Renal cortex interstitium (tissue), 11 donors: ENCODE measurements at regions not wholly inside any gene's neighbourhood (a gene's known extent, or its start where the extent isn't known, plus 50 kb on each side); places are given as distances from the start of the nearest gene placed in this dataset.

ENCODE experiments used
- DNase-seq, 11 donors: peaks; one replicate each; pipeline ENCODE4 v3.0.0-alpha.2; 2013; ENCODE audit warnings: low read depth in 9 of 11, low spot score in 4 of 11; ENCODE audit errors: extremely low read depth in 1 of 11

DNA sequence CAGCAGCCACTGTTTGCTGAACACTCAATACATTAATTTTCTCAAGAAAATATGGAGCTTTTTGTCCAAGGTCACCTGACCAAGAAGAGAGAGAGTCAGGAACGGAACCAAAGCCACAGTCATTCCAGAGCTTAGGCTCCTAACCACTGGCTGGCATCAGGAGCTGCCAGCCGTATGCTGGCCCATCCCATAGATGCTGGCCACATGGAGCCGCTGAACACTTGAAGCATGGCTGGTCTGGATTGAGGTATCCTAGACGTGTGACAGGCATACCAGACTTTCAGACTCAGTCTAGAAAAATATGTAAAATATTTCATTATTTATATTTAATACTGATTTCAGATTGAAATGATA, 458.7 kb downstream of the MATN1 start:
- DNase-seq, result no peak

DNA sequence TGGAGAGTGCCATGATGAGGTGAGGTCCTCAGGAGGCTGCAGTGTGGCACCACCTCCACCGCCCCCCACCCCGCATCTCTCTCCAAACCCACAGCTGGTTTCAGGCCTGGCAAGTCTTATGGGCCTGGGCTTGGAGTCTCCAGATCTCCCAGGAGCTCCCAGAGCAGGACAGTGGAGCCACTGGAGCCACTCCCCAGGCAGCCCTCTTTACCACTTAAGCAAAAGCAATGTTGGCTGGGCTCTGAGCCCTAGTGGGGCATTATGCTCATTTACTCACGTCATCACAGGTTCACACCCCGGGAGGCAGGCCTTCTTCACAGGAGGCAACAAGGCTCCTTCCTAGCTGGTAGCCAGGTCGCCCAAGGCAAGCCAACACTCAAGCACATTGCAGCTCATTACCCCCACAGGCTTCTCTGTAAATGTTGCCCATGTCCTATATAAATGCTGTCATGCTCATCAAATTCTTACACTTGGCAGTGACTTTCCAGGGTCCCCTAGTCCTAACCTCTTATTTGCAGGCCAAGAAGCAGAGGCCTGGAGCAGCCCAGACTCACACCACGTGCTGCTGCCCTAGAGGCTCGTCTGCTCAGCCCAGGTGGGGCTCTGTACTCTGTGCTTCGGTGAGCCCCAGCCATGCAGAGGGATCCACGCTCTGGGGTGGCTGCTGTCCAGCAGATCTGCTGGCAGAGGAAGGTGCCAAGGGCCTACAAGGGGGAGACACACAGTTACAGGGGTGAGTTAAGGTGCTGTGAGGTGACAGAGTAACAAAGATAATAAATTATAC, 459.3 kb downstream of the MATN1 start:
- DNase-seq, result no peak

DNA sequence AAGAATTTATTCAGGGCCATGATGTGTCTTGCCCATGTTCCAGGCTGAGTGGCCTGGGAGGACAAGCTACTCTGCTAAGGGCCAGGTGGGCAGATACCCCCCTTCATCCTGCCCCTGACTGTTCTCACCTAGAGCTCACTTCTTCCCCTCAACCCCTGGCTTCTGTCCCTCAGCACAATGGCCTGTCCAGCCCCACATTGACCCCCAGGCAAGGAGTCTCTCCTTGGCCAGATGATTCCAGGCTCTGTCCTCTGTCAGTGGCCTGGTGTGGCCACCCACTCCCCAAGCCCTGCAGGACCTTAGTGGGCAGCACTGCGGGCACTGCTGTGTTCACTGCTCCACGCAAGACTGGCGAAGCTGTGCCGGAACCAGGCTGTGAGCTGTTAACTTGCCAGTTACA, 460.0 kb downstream of the MATN1 start:
- no peak for DNase-seq

DNA sequence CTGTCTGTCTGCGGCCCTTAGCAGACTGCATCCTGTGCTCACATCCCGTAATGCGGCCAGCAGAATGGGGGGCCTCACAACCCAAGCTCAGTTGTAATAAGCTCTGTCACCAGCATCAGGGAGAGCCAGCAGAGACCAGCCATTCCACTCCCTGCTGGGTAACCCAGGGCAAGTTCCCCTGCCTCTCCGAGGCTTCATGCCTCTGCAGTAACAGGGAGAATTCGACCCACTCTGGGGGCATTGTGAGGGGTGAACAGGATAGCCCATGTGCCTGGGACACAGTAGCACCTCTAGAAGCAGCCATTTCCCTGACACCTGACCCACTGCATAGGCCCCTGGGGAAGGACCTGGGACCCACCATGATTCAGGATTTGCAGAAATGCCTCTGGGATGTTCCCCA, 461.2 kb downstream of the MATN1 start:
- DNase-seq, result no peak

DNA sequence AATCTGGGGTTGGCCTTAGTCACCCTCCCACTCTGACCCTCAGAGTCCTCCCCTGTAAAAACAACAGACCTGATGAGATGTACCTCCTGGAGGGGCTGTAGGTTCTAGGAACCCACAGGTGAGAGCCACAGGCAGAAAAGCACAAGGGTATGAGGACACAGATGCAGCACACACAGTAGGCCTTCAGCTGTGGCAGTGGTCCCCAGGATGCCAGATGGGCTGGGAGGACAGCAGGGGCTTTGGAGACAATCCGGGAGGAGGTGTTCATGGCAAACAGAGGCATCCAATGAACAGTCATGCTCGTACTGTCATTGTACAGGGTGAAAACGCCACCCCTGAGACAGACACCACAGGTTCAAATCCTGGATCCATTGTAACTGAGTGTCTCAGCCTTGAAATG, 463.1 kb downstream of the MATN1 start:
- DNase-seq, result no peak

DNA sequence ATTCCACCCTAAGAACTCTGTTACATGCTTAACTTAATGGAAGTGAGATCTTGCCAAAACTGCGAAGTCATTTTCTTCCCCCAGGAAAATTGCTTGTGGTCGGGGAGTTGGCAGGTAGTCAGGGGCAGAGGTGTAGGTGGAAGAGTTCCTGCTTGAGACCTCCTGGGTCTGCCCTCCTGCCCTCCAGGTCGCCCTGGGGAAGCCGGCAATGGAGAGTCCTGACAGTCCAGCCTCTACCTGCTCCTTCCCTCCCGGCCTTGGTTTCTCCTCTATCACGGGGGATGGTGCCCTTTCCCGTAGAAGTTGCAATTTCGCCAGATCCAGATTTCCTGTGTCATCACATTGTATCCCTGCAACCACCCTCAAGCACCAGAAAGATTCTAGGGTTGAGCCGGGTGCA, 463.8 kb downstream of the MATN1 start:
- DNase-seq, result no peak

DNA sequence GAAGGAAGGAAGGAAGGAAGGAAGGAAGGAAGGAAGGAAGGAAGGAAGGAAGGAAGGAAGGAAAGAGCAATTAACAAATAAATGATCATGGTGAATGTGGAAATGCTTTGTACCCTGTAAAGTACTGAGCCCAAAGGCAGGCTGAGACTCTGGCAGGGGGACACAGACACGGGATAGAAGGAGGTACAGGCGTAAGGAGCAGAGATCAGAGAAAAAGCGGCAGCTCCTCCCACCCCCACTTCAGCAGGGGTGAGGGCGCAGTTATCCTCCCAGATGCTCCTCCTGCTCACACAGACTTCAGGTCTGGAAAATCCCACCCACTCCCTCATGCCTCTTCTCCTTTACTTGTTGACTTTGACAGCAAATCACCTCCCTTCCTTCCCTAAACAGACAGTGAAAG, 464.5 kb downstream of the MATN1 start:
- no peak for DNase-seq

DNA sequence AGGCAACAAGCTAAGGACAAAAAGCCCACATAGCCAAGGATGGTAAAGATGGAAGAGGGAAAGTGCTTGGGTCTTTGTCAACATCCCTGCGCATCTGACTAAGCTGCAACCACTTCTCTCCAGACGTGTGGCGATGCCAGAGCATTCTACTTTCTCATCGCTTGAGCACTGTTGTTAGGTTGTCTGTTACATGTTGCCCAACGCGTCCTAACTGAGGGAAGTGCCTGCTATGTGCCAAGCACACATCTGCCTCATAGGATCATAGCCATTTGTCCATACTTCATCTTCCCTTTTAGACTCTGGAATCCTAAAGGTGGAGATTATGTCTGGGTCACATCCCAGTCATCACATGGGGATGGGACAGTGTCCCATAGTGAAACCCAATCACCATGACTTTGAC, 464.9 kb downstream of the MATN1 start:
- DNase-seq, result no peak

DNA sequence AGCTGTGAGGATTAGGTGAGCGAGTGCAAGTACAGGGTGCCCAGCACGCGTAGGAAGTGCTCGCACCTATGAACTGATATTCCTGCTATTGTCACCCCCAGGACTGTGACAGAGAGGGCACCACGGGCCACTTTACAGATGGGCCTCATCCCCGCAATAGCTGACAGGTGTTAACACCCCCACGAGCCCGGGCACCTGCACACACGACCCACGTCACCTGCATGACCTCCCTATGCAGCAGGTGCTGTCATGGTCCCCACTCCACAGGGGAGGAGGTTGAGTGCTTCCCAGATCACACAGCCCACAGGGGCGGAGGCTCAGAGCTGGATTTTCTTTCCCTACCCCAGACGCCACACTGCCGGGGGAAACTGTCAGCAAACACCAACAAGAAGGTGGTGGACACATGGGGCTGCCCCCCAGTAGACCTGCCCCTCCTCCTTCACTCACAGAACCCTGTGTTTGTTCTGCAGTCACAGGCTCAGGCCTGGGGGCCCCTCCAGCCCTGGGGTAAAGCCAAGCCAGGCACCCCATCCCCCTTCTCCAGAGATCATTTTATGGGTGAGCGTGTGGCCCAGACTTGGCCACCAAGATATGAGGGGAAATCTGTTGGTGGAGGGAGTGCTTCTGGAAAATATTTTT, 465.5 kb downstream of the MATN1 start:
- DNase-seq, result no peak

DNA sequence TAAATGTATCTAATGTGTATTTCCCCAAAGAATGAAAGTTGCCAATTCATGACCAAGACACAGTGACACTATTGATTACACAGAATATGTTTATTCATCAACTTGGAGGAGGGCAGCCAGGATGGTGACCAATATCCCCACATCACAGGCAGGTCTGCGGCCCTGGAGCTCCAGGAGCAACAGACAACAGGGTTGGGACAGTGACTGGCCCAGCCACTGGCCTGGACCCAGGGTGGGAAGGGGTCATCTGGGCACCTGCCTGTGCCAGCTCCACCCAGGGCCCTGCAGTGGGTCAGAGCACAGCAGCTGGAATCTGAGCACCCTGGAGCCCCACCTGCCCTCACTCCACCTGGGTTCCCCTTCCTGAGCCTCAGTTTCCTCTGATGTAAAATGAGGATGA, 466.1 kb downstream of the MATN1 start:
- no peak for DNase-seq

DNA sequence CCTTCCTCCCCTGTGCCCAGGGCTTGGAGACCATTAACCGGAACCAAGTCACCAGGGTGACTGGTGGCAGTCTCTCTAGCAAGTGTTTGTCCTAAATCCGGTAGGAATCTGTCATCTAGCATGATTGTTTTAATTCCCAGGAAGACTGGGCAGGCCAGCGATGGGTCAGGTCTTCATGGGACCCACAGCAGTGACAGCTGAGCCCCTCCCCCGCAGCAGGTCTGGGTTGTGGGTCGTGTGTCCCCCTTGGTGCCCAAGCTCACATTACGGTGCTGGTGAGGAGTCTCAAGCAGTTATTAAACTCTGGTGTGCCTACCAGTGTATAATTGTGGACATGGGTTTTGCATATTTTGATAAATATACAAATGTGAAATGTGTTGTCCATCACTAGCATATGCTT, 466.5 kb downstream of the MATN1 start:
- no peak for DNase-seq

DNA sequence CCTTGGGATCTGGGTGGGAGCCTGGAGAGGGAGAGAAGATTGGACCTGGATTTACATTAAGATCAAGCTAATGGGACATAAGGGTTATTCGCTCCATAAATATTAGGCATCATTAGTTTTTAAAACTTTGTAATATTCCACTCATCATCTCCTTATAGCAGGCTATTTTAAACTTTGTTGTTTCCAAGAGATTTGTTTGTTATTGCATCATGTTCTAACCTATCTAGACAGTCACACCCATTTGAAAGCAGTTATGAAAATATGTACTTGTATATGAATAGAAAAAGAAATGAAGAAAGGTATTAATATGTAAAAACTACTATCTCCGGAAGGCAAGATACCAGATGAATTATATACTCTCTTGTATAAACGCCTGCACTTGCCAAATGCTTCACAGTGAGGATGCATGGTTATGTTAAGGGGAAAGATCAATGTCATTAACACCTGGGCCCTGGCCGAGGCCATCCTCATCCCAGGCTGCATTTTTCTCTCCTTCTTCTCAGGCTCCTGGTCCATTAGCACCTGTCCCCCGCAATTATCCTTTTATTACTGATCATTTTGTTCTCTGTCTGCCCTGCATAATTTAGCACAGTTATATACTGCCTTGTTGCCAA, 468.2 kb downstream of the MATN1 start:
- no peak for DNase-seq

DNA sequence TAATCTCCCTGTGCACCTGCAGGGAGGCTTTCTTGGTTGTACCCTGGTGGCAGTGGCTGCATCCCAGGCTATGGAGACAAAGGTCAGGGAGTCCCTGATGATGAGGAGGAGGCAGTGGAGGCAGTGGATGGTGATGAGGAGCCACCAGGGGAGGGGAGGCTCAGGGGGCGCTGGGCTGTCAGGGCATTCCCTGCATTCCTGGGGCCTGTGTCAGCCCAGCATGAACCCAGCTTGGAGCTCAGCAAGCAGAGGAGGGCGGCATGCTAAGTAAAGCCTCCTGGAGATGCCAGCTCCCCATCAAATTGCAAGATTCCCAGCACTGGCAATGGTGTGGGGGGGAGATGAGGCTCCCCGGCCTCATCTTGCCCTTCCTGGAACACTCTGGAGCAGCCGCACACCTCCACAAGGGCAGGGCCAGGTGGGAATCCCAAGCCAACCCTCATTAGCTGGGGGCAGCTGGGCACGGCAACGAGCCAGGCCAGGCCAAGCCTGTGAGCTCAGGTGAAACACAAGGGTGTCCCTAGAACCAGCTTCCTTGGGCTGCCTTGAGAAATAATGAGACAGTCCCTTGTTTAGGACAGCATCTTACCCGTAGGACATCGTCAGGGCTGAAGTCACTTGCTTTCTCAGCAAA, 469.5 kb downstream of the MATN1 start:
- DNase-seq, result no peak

DNA sequence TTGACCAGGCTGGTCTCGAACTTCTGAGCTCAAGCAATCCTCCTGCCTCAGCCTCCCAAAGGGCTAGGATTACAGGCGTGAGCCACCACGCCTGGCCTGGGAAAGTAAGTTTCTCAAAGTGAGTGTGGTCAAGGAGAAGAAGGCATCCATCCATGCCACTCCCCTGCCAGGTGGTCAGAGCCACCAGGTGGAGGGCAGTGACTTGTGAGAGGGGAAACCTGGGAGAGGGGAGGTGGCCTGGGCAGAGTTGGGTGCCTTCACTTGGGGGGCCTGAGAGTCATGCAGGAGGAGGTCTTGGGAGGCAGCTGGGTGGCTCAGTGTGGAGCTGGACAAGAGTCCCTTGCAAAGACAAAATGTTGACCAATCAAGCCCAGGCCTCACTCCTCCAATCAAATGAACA, 470.0 kb downstream of the MATN1 start:
- DNase-seq, result no peak

DNA sequence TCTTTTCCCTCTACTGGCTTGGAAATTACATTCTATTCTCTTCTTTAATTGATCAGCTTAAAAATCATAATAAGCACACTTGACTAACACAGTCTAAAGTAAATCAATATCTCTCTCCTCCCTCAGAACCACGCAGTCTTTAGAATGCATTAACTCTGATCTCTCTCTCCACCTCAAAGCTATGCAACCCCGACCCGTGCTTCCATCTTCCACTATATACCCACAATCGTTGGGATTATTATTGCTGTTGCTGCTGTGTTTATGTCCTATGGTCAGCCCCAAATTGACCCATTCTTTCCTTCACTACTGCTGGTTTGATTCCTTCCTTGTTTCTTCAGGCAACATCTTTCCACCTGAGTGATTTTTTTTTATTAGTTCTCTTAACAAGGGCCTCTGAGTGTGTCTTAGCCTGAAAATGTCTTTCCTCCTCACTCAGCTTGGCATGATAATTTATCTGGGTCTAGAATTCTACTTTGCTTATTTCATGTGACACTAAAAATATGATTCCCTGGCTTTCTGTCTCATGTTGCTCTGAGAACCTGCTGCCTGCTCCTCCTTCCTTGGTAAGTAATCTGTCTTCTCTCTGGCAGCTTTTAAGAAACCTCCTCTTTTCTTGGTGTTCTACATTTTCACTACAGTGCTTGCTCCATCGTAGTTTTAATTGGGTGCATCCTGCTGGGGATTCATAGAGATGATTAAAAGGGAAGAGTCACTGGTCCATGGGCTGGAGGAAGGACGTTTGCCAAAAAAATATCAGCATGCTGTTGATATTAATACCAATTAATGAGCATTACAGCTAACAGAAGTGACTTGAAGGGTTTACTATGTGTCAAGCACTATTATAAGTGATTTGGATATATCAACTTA, 472.2 kb downstream of the MATN1 start:
- DNase-seq, result no peak

DNA sequence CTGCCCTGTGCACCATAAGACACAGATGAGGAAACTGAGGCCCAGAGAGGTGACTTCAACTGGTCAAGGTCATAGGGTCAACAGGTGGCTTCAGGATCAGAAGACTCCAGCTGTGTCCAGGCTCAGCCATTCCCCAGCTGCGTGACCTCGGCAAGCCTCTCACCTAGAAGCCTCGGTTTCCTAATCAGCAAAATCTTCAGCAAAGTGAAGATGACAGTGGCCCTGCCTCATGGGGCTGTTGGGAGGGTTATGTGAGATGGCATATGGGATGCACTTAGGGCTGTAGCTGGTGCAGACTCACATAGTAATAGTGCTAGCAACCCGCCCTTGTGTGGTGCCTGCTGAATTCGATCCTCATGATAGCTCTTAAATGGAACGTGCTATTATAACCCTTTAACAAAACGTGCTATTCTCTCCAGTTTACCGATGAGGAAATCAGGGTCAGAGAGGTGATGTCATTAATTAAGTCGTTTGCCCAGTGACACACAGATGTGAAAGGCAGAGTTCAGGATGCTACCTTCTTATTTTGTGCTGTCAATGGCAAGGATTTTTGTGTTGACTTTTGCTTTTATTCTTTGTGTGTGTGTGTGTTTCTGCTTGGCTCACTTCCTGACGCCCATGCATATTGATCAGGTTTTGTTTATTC, 472.9 kb downstream of the MATN1 start:
- no peak for DNase-seq

DNA sequence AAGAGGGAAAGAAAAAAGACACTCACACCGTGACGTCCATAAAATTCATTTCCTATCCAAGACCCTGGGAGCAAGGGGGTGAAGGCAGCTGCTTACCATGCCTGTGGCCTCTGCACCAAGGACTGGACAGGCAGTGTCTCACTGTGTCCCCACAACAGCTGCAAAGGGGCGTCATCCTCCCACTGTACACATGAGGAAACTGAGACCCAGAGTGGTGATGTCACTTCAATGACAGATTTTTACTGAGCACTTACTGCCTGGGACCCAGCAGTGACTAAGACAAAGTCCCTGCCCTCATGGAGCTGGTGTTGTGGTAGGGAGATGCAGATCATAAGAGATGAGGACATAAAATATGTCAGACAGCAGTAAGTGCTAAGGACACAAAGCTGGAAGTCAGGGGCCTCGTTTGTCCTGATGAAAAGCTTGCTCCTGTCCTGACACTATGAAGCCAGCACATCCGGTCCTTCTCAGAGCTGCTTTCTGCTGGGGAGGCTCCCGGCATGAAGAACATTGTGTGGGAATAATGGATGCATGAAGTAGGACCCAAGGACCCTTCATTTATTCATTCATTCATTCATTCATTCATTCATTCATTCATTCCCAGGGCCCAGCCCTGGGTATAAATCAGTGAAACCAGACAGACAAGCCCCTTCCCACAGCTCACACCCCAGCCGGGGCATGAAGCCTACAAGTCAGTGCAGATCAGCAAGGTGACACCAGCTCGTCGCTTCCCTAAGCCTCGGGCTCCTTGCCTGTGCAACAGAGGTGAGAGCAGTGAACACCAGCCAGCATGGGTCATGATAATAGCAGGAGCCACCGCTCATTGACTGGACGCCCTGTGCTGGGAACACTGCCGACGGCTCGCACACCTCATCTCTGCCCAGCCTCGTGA, 473.7 kb downstream of the MATN1 start:
- no peak for DNase-seq

DNA sequence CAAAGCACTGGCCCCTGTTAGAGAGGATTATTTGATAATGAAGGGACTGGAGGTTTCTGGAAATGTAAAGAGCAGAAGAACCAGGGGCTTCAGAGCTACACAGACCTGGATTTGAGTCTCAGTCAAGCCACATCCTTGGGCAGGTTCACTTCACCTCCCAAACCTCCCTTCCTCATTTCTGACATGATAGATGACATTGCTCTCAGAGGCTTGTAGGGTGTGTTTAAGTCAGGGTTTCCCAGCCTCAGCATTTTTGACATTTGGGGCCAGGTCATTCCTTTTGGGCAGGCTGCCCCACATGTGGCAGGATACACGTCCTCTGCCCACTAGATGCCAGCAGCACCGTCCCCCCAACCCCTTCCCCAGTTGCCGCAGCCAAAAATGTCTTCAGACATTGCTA, 474.6 kb downstream of the MATN1 start:
- DNase-seq, result no peak
